NCI-H2081 (cell line): ENCODE measurements at regions not wholly inside any gene's neighbourhood (a gene's known extent, or its start where the extent isn't known, plus 50 kb on each side); places are given as distances from the start of the nearest gene placed in this dataset.

Source experiments
- DNase-seq, 2 experiments: peaks; one replicate each; lab custom pipeline; 2025; lab: John Stamatoyannopoulos, UW

DNA sequence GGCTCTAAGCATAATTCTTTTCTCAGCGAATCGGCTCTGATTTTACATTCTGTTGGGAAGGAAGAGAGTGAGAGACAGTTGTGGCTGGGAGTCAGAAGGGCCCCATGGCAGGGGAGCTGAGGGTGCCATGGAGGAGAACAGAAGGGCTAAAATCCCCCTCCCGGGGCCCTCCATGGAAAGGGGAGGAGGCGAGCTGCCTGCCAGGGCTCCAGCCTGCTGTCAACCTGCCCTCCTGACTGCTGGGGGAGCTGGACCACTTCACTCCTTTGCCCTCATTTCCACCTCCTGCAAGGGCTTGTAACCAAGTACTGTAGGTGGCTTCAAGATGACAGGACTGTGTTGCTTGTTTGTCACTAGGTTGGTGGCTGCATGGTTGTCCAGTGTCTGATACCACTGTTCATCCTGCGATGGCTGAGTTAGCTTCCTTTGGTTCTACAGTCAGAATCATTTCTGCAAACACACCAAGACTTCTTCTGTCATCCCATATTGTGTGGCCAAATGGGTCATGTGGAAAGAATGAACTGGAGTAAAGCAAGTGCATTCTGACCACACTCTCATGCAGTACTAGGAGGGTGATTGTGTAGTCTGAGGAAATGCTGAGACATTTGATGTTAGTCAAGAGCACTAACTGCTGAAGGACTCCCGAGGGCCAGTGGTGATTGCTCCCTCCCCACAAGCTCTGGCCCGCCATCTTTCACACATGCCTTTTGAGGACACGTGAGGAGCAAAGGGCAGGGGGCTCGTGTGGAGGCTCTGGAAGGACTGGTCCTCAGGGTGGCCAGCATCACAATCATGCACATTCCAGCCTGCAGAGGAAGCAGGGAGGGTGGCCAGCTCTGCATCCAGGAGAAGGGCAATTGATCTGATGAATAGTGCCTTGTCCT is 307.2 kb downstream of the GADD45G start:
- no peak for DNase-seq

DNA sequence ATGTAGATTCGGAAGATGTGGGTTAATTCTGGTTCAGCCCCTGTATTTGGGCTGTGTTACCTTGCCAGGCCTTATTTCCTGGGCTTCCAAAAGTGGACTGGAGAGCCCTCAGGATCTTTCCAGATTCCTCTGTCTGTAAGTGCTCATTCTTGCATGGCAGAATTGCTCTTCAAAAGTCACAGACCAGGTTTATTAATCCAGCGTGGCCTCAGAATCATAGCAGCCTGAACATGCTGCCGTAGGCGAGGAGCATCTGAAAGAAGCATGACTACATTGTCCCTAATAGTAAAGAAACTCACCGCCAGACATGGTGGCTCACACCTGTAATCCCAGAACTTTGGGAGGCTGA is 307.8 kb downstream of the GADD45G start:
- no peak for DNase-seq

DNA sequence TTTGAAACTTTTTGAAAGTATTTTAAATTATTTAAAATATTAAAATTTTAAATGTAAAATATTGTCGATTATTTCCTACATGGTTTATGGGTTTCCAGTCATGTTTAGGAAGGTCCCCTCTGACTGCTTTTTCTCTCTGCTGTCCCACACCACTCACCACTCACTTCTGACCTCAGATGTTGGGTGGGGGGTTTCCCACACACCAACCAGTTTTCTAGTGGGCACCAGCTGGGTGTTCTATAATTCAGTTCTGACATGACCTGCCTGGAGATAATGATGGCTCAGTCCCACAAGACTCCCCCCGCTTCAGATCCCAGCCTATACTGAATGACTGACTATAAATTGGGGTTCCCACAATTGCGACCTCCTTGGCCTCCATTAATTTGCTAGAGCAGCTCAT is 310.4 kb downstream of the GADD45G start:
- DNase-seq = no peak

DNA sequence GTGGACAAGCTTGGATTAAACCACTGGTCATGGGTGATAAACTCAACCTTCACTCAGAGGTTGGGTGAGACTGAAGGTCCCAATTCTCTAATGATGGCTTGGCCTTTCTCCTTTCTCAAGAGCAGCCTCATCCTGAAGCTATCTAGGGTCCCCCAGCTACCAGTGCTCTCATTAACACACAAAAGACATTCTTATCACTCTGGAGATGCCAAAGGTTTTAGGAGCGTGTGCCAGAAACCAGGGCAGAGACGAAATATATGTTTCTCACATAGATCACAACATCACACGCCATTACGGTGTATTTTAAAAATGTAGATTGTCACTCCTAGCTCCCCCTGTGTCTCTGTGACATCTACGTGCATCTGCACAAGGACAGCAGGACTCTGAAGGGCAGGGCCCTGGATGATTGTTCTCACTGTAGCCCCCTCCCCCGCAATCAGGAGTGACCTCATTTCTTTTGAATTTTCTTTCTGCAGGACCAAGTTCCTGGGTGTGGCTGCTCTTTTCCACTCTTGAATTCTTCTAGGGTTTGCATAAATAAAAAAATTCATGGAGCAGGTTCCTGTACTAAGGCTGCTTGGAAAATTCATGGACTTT is 311.3 kb downstream of the GADD45G start:
- no peak for DNase-seq

DNA sequence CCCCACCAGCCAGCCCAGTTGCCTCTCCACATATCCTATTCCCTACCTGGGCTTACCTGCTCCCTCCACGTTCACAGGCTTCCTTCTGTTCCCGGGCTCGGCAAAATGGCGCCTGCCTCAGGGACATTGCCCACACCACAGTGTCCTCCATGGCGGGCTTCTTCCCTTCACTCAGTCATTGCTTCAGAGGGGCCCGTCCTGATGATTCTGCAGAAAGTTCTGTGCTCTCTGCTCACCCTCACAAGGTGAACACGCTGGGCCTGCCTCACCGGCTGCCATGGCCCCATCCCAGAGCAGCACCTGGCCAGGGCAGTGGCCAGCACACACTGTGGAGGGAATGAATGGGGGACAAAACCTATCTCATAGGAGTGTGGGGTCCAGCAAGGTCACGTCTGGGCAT is 313.0 kb downstream of the GADD45G start:
- DNase-seq = no peak

DNA sequence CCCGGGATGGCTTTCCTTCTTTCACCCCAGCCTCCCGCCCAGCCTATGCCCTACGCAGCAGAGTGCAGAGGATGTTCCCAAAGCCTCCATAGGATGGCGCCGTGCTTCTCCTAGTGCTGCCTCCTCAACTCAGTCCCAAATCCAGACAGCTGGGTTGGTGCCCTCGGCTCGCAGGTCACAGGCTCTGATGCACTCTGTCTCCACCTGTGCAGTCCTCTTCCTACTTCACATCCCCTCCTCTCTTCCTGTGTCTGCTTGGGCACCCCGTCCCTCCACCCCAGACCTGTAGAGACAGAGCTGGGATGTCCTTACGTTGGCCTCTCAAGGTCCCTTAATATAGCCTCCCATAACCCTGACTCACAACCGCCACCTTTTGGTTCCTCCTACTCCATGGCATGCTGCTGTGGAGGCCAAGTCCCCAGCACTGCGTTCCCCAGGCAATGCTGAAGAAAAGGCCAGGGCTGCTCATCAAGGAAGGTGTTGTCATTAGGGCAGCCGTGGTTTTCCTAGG is 314.4 kb downstream of the GADD45G start:
- peak in 1 of 2 experiments; percentile 15 for DNase-seq

DNA sequence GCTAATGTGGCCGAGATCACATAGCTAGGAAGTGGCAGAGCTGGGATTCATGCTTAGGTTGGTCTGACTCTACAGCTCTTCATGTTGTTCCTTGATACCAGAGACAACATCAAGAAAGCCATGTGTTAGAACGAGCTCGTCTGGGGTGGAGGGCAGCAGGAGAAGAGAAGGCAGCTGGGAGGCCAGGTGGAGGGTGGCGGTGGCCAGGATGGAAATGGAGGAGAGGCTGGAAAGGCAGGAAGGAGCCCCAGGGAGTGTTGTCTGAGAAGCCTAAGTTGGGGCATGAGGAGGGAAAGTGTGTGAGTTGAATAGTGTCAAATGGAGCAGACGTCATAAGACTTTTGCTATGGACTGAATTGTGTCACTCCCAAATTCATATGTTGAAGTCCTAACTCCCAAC is 315.3 kb downstream of the GADD45G start:
- DNase-seq = no peak

DNA sequence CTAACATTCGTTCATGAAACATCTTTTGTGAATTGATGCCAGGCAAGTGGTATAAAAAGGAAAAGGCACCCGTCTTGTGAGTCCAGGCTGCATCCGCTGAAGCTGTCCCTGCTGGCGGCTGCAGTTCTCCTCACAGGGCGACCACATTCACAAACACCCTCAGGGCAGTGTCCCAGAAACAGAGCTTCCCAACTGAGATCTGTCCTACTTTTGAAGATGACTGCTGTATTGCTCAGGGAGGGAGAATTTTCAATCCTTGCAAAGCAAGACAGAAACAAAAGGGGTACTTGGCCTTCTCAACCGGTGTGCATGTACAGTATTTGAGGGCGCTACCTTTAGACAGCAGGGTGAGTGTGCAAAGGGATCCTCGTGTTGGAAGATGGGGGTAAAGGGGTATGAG is 316.1 kb downstream of the GADD45G start:
- DNase-seq = no peak

DNA sequence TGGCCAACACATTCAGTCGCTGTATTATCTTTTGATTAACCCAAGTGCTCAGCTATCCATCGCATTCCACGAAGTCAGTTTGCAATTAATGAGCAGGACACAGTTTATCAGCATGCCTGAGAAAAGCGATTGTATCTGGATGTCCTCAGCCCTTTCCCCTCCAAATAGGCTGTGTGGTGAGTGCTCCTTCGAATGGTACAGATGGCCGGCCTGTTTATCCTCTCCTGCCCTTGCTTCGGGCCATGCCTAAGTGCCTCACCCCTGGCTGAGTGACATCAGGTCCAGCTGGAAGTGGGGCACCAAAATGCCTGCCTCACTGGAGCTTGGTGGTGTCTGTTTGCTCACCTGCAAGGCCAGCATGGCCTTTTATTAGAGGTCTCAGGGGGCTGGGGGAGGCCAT is 317.3 kb downstream of the GADD45G start:
- no peak for DNase-seq

DNA sequence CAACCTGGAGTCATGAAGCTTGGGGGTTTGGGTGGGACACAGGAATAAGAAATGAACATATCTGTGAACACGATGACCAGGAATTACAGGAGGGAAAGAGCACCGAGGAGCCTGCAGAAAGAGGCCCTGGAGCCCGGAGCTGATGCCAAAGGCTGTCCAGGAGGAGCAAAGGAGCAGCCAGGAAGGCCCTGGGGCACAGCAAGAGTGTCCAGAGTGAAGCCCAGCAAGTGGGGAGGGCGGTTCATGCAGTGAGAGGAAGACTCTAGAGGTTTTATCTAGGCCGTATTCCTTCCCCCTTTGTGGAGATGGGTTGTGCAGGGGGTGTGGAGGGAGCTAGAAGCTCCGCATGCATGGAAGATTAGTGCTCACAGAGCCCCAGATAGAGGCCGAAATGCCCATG is 318.4 kb downstream of the GADD45G start:
- DNase-seq = no peak

DNA sequence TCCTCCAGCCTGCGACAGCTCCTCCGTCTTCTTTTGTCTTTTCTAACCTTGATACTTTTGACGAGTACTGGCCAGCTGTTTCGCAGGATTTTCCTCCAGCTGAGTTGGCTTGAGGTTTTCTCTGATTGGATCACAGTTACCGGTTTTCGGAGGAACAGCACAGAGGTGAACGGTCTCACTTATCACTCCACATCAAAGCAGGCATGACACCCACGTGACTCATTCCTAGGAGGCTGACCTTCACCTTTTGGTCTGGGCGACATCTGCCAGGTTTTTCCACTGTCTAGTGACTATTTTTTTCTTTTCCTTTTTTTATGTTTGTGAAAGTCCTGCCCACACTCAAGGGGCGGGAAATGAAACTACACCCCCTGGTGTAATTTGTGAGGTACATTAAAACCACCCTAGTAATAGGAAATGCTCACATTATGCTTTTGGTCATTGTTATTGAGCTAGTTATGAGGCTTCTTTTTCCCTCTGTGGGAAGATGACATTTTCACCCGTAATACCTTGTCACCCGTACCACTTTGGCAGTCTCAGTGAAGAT is 319.2 kb downstream of the GADD45G start:
- DNase-seq = no peak

DNA sequence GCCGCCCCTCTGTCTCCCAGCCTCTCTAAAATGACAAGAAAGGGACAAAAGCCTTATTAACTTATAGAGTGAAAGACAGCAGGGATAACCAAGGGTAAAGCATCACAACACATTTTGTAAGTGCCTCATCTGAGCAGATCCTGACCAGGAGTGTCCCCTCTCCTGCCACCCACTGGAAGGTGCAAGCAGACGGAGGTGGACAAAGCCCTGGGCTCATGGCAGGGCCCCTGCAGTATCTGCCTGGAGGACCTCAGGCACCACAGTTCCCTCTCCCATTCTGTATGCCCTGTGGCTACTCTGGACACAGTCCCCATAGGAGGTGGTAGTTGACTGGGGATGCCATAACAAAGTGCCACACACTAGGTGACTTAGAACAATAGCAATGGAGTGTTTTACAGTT is 319.8 kb downstream of the GADD45G start:
- DNase-seq = no peak

DNA sequence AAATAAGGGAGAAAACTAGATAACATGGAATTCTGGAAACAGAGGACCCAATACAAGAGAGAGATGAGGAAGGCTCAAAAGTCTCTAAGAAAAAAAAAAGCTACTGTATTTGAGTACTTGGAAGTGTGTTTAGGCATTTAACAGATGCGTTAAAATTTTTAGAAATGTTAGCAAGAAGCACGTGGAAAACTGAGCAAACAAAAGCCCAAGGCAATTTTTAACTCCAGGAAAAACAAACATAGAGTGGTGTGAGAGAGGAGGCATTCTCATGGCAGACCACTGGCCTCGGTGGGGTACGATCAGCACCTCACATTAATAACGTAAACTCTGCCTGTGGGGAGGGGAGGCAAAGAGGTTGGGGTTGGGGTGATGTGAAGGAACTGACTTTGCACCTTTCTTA is 321.4 kb downstream of the GADD45G start:
- DNase-seq = no peak

DNA sequence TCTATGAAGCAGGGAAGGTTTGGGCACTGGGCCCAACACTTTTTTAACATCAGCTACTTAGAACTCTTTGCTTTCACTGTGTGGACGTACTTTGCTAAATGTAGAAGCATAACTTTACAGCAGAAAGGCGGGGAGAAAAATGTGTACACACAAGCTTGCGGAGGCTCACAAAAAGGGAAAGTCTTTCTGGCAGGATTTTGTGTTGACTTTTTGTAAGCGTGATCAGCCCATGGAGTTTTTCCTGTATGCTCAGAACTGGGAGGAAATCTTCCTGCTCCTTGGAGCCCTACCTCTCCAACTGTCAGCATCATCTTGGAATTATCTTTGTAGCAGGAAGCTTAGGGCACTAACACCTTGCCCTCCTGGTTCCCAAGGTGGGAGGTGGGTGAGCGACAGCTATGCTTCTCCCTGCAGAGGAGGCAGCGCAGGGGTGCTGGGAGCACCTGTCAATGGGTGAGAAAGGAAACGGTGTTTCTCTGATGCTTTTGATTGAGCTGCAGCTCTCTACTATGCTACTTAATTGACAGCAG is 321.9 kb downstream of the GADD45G start:
- DNase-seq = no peak

DNA sequence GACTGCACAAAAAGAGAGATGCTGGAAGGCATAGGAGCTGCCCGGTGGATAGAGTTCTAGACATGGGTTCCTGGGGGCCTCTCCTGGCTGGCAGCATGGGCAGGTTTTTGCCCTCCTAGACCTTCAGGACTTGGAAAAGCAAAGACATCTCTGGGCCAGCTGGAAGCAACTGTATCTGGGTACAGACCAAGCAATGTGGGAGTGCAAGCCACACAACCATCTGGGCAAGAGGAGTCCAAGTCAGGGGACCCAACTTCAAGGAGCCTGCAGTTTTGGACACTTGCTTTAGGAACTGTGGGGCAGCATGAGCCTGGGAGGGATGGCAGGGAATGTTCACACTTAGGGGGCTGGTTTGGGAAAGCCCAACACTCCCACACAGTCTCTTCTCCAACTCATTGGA is 323.3 kb downstream of the GADD45G start:
- no peak for DNase-seq

DNA sequence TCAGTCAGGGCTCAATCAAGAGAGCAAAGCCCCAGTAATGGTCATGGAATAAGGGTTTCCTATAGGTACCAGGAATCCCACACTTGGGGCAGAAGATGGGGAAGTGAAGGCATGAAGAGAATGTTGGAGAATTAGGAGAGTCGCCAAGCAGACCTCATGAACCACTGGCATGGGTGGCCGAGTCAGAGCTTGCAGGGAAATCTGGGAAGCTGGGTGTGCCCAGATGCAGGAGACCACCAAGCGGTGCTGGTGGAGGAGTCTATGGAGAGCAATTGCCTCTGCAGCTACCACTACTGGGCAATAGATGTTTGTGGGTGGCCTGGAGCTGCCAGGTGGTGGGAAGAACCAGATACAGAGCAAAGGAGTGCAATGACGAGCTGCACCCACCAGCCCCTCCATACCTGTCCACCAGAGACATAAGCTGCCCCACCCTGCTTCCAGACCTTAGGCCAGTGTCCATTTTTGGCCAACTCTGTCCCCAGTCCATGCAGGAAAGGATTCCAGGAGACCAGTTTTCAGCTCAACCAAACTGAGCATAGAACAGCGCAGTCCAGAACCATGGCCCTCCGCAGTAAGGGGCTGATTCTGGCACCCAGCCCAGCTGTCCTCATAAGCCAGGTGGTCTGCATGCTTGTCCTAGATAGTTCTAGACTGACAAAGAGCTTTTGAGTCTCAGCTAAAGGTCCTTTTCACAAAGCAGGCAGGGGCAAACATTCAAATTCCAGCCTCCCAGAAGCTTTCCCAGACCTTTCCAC is 323.9 kb downstream of the GADD45G start:
- DNase-seq = no peak

DNA sequence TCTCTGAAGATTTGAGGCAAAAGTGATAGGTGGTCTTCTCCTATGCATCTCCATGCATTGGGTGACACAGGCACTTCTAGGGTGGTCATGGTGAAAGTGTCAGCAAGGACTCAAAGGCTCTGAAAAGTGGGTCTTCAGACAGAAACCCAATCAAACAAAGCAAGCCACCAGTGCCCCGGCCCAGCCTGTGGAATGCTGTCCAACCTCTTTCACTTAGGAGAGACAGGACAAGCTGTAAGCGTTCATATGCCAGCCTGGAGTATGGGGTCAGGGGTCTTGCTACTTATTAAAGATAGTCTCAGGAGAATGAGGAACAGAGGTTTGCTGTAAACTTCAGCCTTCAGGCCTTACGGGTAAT is 324.5 kb downstream of the GADD45G start:
- no peak for DNase-seq

DNA sequence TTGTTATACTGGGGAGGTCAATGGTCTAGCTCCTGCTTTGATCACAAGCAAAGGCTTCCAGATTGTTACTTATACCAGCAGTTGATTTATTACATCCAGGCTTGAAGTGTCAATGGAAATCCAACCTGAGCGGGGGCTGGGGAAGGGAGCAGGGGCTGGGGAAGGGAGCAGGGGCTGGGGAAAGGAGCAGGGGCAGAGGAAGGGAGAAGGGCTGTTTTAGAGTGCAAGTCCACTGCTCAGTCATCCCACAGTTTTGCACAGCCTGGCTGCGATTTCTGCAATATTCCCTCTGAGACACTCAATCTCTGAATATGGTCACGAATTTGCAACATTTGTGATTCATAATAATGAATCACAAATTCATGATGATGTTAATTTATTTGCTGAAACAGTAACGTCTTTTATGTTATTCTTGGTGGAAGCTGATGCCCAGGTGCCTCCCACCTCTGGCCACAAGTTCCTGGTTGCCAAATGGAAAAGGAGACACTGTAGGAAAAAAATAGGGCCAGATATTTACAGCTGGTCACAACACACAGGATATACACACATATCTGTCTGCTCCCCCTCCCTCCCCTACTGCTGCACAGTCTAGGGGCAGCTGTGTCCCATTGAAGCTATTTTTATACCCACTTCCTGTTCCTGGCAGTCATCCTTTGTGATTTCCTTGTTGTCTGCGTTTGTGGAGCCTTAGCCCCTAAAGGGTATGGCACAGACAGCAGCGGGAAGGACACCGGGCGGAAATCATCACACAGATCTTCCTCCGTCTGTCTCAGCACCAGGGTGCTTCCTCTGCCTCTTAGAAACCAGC is 325.1 kb downstream of the GADD45G start:
- DNase-seq = peak; percentile 60 to 86

DNA sequence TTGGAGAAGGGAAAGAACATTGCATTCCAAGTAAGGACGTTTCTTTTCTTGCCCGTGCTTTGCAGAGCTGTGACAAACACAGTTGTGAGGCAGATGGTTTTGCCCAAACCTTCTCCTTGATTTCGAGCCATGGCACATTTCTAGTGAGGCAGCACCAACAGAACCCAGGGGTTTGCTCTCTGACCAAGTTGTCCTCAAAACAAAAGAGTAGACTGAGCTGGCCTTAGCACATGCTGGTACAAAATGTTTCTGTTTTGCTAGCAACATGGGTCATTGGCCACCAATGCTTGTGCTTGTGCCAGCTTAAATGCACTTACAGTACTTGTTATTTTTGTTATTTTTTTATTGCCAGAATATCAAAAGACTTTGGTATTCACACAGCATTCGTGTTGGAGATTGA is 328.8 kb downstream of the GADD45G start:
- no peak for DNase-seq

DNA sequence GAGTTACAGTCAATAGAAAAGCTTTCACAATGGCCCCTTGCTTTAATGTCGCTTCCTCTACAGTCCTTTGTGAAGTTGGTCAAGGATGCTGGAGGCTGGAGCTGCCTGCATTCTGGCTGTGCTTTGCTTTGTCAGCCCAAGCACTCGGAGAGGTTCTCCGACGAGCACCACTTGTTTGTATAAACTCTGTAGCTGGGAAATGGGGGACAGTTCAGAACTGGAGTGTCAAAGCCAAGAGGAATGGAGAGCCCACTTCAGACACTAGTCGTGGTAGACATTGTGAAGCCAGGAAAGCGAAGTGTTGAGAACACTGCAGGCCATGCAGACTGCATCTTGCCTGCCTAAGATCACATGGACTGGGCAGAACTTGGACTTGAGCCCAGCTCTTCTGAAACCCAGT is 330.3 kb downstream of the GADD45G start:
- no peak for DNase-seq

DNA sequence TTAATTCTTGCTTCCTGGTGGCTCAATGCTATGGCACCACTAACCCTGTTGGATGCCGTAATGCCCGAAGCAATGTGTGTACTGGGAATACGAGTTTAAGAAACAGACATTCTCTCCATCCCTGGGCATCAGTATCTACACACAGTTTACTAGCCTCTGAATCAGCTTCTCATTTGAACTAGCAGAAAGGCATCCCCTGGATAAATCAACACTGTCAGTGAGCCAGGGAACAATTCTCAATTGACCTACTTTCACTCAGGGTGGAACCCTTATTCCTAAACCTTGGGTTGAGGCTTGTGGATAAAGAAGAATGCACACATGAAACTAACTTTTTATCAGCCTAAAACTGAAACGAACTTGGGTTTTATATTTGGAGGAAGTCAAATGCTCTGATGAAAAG is 331.0 kb downstream of the GADD45G start:
- no peak for DNase-seq

DNA sequence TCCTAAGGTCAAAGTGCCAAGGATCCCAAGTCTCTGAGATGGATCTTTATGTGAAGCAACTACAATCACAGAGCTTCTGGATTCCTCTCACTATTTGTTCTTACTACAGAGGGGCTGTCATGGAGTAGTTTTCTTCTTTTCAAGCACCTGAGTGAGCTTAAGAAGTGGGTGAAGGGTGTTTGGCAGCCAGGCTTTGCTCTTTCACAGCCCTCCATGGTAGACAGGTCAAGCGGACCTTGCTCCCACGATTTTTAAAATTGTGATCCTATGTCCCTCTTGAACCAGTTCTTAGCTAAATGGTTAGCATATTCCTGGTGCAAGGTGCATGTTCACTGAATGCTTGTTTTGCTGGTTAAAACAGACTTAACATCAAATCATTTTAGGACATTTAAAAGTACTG is 332.2 kb downstream of the GADD45G start:
- DNase-seq = no peak
